ENCODE measurements at regions not wholly inside any gene's neighbourhood (a gene's known extent, or its start where the extent isn't known, plus 50 kb on each side); places are given as distances from the start of the nearest gene placed in this dataset.
"Not testable (repeated sequence)": the region's sequence is repeated elsewhere in the genome, so short reads cannot be mapped to it uniquely, and the experiment has no call there.

- peak; percentile 89 for DNase-seq (ENCODE audit: low spot score)
Measured at GRCh38 chr3:178203165-178203564, 333.1 kb upstream of the KCNMB2 start.

GRCh38 chr3:178203650-178204049 lies 332.6 kb upstream of the KCNMB2 start:
- no peak for DNase-seq (ENCODE audit: low spot score)

- no peak for DNase-seq (ENCODE audit: low spot score)
Measured at GRCh38 chr3:178205740-178206139, 330.5 kb upstream of the KCNMB2 start.

GRCh38 chr3:178206521-178206920 lies 329.7 kb upstream of the KCNMB2 start:
- no peak for DNase-seq (ENCODE audit: low spot score)

- DNase-seq (ENCODE audit: low spot score), result not testable (repeated sequence)
Measured at GRCh38 chr3:178207161-178207560, 329.1 kb upstream of the KCNMB2 start.

- not testable (repeated sequence) for DNase-seq (ENCODE audit: low spot score)
Measured at GRCh38 chr3:178207627-178208026, 328.6 kb upstream of the KCNMB2 start.

- DNase-seq (ENCODE audit: low spot score), result not testable (repeated sequence)
Measured at GRCh38 chr3:178209116-178209515, 327.1 kb upstream of the KCNMB2 start.

- not testable (repeated sequence) for DNase-seq (ENCODE audit: low spot score)
Measured at GRCh38 chr3:178209618-178210017, 326.6 kb upstream of the KCNMB2 start.

GRCh38 chr3:178211086-178211485 lies 325.1 kb upstream of the KCNMB2 start:
- DNase-seq (ENCODE audit: low spot score), result not testable (repeated sequence)

GRCh38 chr3:178217479-178217878 lies 318.8 kb upstream of the KCNMB2 start:
- DNase-seq (ENCODE audit: low spot score), result no peak

- DNase-seq (ENCODE audit: low spot score), result no peak
Measured at GRCh38 chr3:178218231-178218630, 318.0 kb upstream of the KCNMB2 start.

- not testable (repeated sequence) for DNase-seq (ENCODE audit: low spot score)
Measured at GRCh38 chr3:178219661-178220060, 316.6 kb upstream of the KCNMB2 start.

GRCh38 chr3:178223876-178224275 lies 312.4 kb upstream of the KCNMB2 start:
- DNase-seq (ENCODE audit: low spot score), result no peak

- no peak for DNase-seq (ENCODE audit: low spot score)
Measured at GRCh38 chr3:178226094-178226493, 310.1 kb upstream of the KCNMB2 start.

- DNase-seq (ENCODE audit: low spot score), result no peak
Measured at GRCh38 chr3:178231645-178232044, 304.6 kb upstream of the KCNMB2 start.

GRCh38 chr3:178233371-178234071 lies 302.7 kb upstream of the KCNMB2 start:
- DNase-seq (ENCODE audit: low spot score), result peak; percentile 95

GRCh38 chr3:178236555-178237277 lies 299.5 kb upstream of the KCNMB2 start:
- no peak for DNase-seq (ENCODE audit: low spot score)

GRCh38 chr3:178238179-178238578 lies 298.1 kb upstream of the KCNMB2 start:
- DNase-seq (ENCODE audit: low spot score), result no peak

- no peak for DNase-seq (ENCODE audit: low spot score)
Measured at GRCh38 chr3:178244733-178245709, 291.2 kb upstream of the KCNMB2 start.

- DNase-seq (ENCODE audit: low spot score), result no peak
Measured at GRCh38 chr3:178246004-178246403, 290.2 kb upstream of the KCNMB2 start.

GRCh38 chr3:178255315-178255714 lies 280.9 kb upstream of the KCNMB2 start:
- DNase-seq (ENCODE audit: low spot score), result no peak

- peak; percentile 50 for DNase-seq (ENCODE audit: low spot score)
Measured at GRCh38 chr3:178257491-178257890, 278.7 kb upstream of the KCNMB2 start.

Measured in cerebellar cortex (tissue), 1 donor.